ENCODE measurements at regions not wholly inside any gene's neighbourhood (a gene's known extent, or its start where the extent isn't known, plus 50 kb on each side); places are given as distances from the start of the nearest gene placed in this dataset.

DNA sequence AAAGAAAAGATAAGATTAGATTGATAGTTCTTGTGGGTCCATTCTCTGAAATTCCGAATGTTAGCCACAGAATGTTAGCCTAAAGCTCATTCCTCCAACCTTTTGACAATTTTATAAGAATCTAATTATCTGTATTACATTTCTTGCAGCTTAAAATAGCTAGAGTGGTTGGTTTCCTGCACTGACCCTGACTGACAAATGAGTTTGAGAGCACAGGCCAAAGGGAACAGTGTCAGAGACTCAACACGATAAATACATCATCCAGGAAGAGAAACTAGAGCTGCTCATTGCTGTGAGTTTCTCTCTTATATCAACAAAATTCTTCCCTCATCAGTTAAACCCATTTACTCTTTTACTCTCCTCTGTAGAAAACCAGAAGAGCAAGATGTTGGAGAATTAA, 82.1 kb upstream of the PPM1J start:
- Histone ChIP-seq H3K9me3 (ENCODE audit: control insufficient read depth in 2 of 2, insufficient read depth in 1 of 2, low read depth in 1 of 2, low read length in 1 of 2) (no peaks in the 10 kb centered on the region), H3K4me3 (ENCODE audit: low read depth in 1 of 3, low read length in 3 of 3) (no peak overlapping the region), H3K4me1 (ENCODE audit: control insufficient read depth in 3 of 3, insufficient read depth in 2 of 3, low read depth in 1 of 3, low read length in 2 of 3) (peaks cover 0 to 7% (median 0%) of the 10 kb centered on the region in 3 donors), H3K27me3 (ENCODE audit: control insufficient read depth in 3 of 3, insufficient read depth in 3 of 3, low read length in 3 of 3) (no peaks in the 10 kb centered on the region), H3K27ac (ENCODE audit: low read depth in 1 of 3, low read length in 2 of 3) (no peak overlapping the region), H3K36me3 (ENCODE audit: control insufficient read depth in 3 of 3, insufficient read depth in 2 of 3, low read depth in 1 of 3, low read length in 3 of 3) (no peaks in the 10 kb centered on the region)
- DNase-seq (no peak), FAIRE-seq (no peak)
- WGBS, 3 donors, result 68 to 94% (median 80%) methylated on average over 2 of the region's 2 CpGs

DNA sequence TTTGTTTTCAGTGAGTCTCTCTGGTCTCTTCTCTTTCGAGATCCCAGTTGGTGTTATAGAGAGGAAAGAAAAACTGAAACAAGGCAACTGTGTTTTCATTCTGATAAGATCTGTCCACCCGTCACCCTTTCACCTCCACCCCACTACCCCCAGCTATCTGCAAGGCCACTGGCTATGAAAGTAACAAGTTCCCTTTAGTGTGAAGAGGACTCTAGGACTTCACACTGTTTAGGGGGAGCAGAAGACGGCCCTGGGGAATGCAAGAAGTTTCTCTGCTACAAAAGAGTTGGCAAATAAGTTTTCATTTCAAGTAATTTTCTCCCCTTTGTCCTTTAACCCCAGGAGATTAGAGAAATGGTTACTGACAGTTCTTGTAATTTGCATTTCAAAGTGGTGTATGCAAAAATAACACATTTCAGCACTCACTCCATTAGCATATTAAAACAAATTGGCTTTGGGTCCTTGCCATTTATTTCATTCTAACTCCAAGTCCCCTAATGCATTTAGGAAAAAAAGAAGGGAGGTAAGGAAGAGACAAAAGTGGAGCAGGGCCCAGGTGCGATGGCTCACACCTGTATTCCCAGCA, 79.6 kb upstream of the PPM1J start:
- peak overlapping the region in 1 of 3 donors; percentile 1 for H3K27ac ChIP-seq (ENCODE audit: low read depth in 1 of 3, low read length in 2 of 3)
- no peaks in the 10 kb centered on the region for H3K9me3 ChIP-seq (ENCODE audit: control insufficient read depth in 2 of 2, insufficient read depth in 1 of 2, low read depth in 1 of 2, low read length in 1 of 2)
- 66 to 72% (median 66%) methylated on average over 4 of the region's 4 CpGs for WGBS, 3 donors
- no peaks in the 10 kb centered on the region for H3K27me3 ChIP-seq (ENCODE audit: control insufficient read depth in 3 of 3, insufficient read depth in 3 of 3, low read length in 3 of 3)
- FAIRE-seq (no peak), DNase-seq (no peak)
- peaks cover 0 to 17% (median 0%) of the 10 kb centered on the region in 3 donors for H3K4me1 ChIP-seq (ENCODE audit: control insufficient read depth in 3 of 3, insufficient read depth in 2 of 3, low read depth in 1 of 3, low read length in 2 of 3)
- H3K4me3 ChIP-seq (ENCODE audit: low read depth in 1 of 3, low read length in 3 of 3), result no peak overlapping the region
- no peaks in the 10 kb centered on the region for H3K36me3 ChIP-seq (ENCODE audit: control insufficient read depth in 3 of 3, insufficient read depth in 2 of 3, low read depth in 1 of 3, low read length in 3 of 3)

DNA sequence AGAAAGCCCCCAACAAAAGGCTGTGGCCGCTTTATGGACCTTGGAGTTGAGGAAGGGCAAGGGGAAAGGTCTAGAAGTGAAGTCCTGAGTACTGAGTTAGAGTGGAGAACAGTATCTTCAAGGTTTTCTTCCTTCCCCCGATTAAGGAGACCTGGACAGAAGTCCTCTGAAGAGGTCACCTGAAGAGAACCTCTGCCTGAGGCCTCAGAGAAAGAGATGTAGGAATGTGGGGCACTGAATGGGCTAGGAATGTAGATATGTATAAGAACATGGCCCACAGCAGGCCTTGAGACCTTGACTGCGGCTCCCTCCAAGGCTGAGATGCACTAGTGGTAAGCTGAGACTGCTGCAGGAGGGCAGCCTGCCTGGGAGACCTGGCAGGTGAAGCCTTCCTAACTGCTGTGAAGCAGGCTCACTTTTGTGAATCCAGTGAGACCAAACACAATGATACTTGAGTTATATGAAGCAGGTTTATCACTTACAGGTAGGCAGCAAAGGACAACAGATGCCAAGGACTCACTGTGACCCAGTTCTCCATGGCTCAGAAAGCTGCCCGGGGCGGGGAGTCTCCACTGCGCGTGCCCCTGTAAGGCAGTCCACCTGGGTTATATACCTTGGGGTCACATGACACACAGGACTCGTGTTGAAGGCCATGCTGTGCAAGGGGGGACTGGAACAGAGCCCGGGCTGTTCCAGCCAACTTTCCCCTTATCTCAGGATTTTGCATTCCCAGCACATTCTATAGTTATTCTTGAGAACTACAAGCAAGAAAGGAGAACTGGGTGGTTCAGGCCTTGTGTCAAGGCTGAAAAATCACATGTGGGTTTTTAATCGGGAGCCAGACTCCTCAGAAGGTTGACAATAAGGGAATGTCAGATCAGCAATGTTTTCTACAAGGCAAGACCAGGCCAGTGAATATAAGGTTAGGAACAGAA, 78.8 kb upstream of the PPM1J start:
- WGBS, 3 donors, result 72 to 87% (median 79%) methylated on average over 10 of the region's 10 CpGs
- H3K4me1 ChIP-seq (ENCODE audit: control insufficient read depth in 3 of 3, insufficient read depth in 2 of 3, low read depth in 1 of 3, low read length in 2 of 3), result peaks cover 0 to 17% (median 0%) of the 10 kb centered on the region in 3 donors
- no peaks in the 10 kb centered on the region for H3K36me3 ChIP-seq (ENCODE audit: control insufficient read depth in 3 of 3, insufficient read depth in 2 of 3, low read depth in 1 of 3, low read length in 3 of 3)
- peak overlapping the region in 1 of 3 donors; percentile 1 for H3K27ac ChIP-seq (ENCODE audit: low read depth in 1 of 3, low read length in 2 of 3)
- H3K4me3 ChIP-seq (ENCODE audit: low read depth in 1 of 3, low read length in 3 of 3), result no peak overlapping the region
- H3K9me3 ChIP-seq (ENCODE audit: control insufficient read depth in 2 of 2, insufficient read depth in 1 of 2, low read depth in 1 of 2, low read length in 1 of 2), result no peaks in the 10 kb centered on the region
- H3K27me3 ChIP-seq (ENCODE audit: control insufficient read depth in 3 of 3, insufficient read depth in 3 of 3, low read length in 3 of 3), result no peaks in the 10 kb centered on the region
- FAIRE-seq, result no peak
- no peak for DNase-seq

DNA sequence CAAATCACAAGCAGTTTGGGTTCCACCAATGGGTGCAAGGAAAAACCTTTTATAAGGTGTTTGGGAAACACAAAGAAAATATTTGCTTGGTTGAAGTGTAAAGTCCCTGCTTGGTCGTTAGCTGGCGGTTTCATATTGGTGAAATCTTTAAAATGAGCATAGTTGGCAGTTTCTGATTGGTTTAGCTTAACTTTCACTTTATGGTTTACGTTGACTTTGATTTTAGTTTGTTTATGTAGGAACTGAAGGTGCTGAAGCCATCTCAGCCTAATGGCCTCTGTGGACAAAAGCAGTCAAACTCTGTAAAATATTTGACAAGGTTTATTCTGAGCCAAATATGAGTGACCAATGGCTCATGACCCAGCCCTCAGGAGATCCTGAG, 76.6 kb upstream of the PPM1J start:
- Histone ChIP-seq H3K4me3 (ENCODE audit: low read depth in 1 of 3, low read length in 3 of 3) (no peak overlapping the region), H3K27ac (ENCODE audit: low read depth in 1 of 3, low read length in 2 of 3) (no peak overlapping the region), H3K9me3 (ENCODE audit: control insufficient read depth in 2 of 2, insufficient read depth in 1 of 2, low read depth in 1 of 2, low read length in 1 of 2) (peaks cover 0 to 4% of the 10 kb centered on the region in 2 donors), H3K4me1 (ENCODE audit: control insufficient read depth in 3 of 3, insufficient read depth in 2 of 3, low read depth in 1 of 3, low read length in 2 of 3) (peaks cover 0 to 17% (median 0%) of the 10 kb centered on the region in 3 donors), H3K27me3 (ENCODE audit: control insufficient read depth in 3 of 3, insufficient read depth in 3 of 3, low read length in 3 of 3) (no peaks in the 10 kb centered on the region), H3K36me3 (ENCODE audit: control insufficient read depth in 3 of 3, insufficient read depth in 2 of 3, low read depth in 1 of 3, low read length in 3 of 3) (no peaks in the 10 kb centered on the region)
- FAIRE-seq (no peak), DNase-seq (no peak)
- 59 to 65% (median 64%) methylated on average over 3 of the region's 3 CpGs for WGBS, 3 donors

DNA sequence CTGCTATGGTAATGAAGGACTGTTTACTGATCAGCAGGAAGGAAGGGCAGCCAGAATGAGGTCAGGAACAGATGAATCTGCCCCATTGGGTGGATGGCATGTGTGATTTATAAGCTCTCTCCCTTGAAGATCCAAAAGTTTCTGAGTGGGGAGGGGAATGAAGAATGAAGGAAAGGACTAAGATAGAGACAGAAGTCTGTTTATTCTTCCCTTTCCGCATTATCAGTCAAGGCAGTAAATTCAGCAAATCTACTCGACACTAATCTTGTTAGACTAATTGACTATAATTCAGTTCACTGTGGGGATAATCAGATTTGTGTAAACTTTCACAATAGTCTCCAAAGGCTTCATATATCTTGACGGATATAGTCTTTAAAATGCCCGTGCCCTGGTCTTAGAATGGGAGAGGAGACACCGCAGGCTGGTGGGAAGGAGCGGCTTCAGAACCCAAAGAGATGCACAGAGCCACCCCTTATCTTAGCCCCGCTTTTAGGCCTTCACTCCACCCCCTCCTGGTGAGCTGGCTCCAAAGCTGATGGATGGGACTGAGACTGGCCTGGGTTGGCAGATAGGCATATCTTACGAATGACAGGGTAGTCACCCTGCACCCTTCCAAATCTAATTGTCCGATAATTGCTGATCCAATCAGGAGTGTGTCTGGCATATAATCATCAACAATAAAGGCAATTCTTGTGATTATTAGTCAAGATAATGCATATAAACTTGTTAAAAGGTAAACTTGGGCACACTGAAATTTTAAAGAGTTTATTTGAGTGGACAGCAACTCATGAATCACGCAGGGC, 76.0 kb upstream of the PPM1J start:
- Histone ChIP-seq H3K4me3 (ENCODE audit: low read depth in 1 of 3, low read length in 3 of 3) (no peak overlapping the region), H3K27ac (ENCODE audit: low read depth in 1 of 3, low read length in 2 of 3) (no peak overlapping the region), H3K9me3 (ENCODE audit: control insufficient read depth in 2 of 2, insufficient read depth in 1 of 2, low read depth in 1 of 2, low read length in 1 of 2) (peaks cover 0 to 4% of the 10 kb centered on the region in 2 donors), H3K36me3 (ENCODE audit: control insufficient read depth in 3 of 3, insufficient read depth in 2 of 3, low read depth in 1 of 3, low read length in 3 of 3) (no peaks in the 10 kb centered on the region), H3K27me3 (ENCODE audit: control insufficient read depth in 3 of 3, insufficient read depth in 3 of 3, low read length in 3 of 3) (no peaks in the 10 kb centered on the region), H3K4me1 (ENCODE audit: control insufficient read depth in 3 of 3, insufficient read depth in 2 of 3, low read depth in 1 of 3, low read length in 2 of 3) (peaks cover 0 to 17% (median 0%) of the 10 kb centered on the region in 3 donors)
- DNase-seq (no peak), FAIRE-seq (no peak)
- WGBS, 3 donors, result 75 to 90% (median 86%) methylated on average over 10 of the region's 10 CpGs

DNA sequence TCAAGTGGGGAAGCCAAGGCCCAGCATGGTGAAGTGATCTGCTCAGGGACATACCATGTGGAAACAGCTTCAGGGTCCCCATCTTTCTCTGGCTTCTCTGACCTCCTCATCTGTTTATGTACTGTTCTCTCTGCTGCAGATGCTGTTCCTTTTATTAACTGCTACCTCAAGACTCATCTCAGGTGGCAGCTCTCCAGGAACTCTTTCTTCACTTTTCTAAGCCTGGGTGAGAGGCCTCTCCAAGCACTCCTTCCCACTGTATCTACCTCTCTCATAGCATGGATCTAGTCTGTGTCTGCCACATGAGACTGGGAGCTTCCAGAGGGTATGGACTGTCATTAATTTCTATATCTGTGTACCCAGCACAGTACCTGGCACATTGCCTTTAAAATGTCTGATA, 73.4 kb upstream of the PPM1J start:
- FAIRE-seq, result no peak
- H3K4me1 ChIP-seq (ENCODE audit: control insufficient read depth in 3 of 3, insufficient read depth in 2 of 3, low read depth in 1 of 3, low read length in 2 of 3), result peaks cover 0 to 11% (median 0%) of the 10 kb centered on the region in 3 donors

DNA sequence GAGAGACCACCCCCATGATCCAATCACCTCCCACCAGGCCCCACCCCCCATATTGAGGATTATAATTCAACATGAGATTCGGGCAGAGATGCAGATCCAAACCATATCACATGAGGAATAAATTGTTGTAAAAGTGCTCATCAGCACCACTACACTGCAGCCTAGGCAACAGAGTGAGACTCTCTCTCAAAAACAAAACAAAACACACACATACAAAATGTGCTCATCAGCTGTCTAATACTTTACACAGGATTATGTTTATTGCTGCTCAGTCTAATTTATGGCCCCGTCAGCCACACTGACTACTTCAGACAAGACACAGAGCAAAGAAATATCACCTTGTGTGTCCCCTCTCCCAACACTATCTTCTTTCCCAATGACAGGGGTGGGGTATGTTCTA, 72.9 kb upstream of the PPM1J start:
- H3K4me3 ChIP-seq (ENCODE audit: low read depth in 1 of 3, low read length in 3 of 3), result no peak overlapping the region
- 62 to 74% (median 70%) methylated on average over 2 of the region's 2 CpGs for WGBS, 3 donors

More for the DNA sequence above, 73.4 kb upstream of the PPM1J start:
- Histone ChIP-seq H3K27me3 (ENCODE audit: control insufficient read depth in 3 of 3, insufficient read depth in 3 of 3, low read length in 3 of 3) (no peaks in the 10 kb centered on the region), H3K9me3 (ENCODE audit: control insufficient read depth in 2 of 2, insufficient read depth in 1 of 2, low read depth in 1 of 2, low read length in 1 of 2) (peaks cover 0 to 4% of the 10 kb centered on the region in 2 donors), H3K4me3 (ENCODE audit: low read depth in 1 of 3, low read length in 3 of 3) (no peak overlapping the region), H3K36me3 (ENCODE audit: control insufficient read depth in 3 of 3, insufficient read depth in 2 of 3, low read depth in 1 of 3, low read length in 3 of 3) (no peaks in the 10 kb centered on the region), H3K27ac (ENCODE audit: low read depth in 1 of 3, low read length in 2 of 3) (no peak overlapping the region)
- DNase-seq, result no peak

DNA sequence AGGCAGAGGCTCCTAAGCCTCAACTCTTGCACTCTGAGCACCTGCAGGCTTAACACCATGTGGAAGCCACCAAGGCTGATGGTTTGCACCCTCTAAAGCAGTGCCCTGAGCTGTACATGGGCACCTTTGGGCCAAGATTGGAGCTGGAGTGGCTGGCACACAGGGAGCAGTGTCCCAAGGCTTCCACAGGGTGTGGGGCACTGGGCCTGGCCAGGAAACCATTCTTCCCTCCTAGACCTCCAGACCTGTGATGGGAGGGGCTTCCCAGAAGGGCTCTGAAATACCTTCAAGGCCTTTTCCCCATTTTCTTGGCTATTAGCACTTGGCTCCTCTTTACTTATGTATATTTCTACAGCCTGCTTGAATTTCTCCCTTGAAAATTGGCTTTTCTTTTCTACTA, 67.9 kb upstream of the PPM1J start:
- DNase-seq (no peak), FAIRE-seq (no peak)
- H3K27ac ChIP-seq (ENCODE audit: low read depth in 1 of 3, low read length in 2 of 3), result no peak overlapping the region
- H3K36me3 ChIP-seq (ENCODE audit: control insufficient read depth in 3 of 3, insufficient read depth in 2 of 3, low read depth in 1 of 3, low read length in 3 of 3), result no peaks in the 10 kb centered on the region
- H3K9me3 ChIP-seq (ENCODE audit: control insufficient read depth in 2 of 2, insufficient read depth in 1 of 2, low read depth in 1 of 2, low read length in 1 of 2), result peaks cover 0 to 9% of the 10 kb centered on the region in 2 donors
- H3K4me1 ChIP-seq (ENCODE audit: control insufficient read depth in 3 of 3, insufficient read depth in 2 of 3, low read depth in 1 of 3, low read length in 2 of 3), result no peaks in the 10 kb centered on the region
- peaks cover 0 to 3% (median 2%) of the 10 kb centered on the region in 3 donors for H3K27me3 ChIP-seq (ENCODE audit: control insufficient read depth in 3 of 3, insufficient read depth in 3 of 3, low read length in 3 of 3)
- no peak overlapping the region for H3K4me3 ChIP-seq (ENCODE audit: low read depth in 1 of 3, low read length in 3 of 3)

More for the DNA sequence above, 72.9 kb upstream of the PPM1J start:
- Histone ChIP-seq H3K4me1 (ENCODE audit: control insufficient read depth in 3 of 3, insufficient read depth in 2 of 3, low read depth in 1 of 3, low read length in 2 of 3) (peaks cover 0 to 11% (median 0%) of the 10 kb centered on the region in 3 donors), H3K27me3 (ENCODE audit: control insufficient read depth in 3 of 3, insufficient read depth in 3 of 3, low read length in 3 of 3) (peaks cover 0 to under 1% (median 0%) of the 10 kb centered on the region in 3 donors), H3K9me3 (ENCODE audit: control insufficient read depth in 2 of 2, insufficient read depth in 1 of 2, low read depth in 1 of 2, low read length in 1 of 2) (peaks cover 0 to 5% of the 10 kb centered on the region in 2 donors), H3K27ac (ENCODE audit: low read depth in 1 of 3, low read length in 2 of 3) (no peak overlapping the region), H3K36me3 (ENCODE audit: control insufficient read depth in 3 of 3, insufficient read depth in 2 of 3, low read depth in 1 of 3, low read length in 3 of 3) (no peaks in the 10 kb centered on the region)
- no peak for DNase-seq
- FAIRE-seq, result no peak
